ENCODE measurements at regions not wholly inside any gene's neighbourhood (a gene's known extent, or its start where the extent isn't known, plus 50 kb on each side); places are given as distances from the start of the nearest gene placed in this dataset.

DNA sequence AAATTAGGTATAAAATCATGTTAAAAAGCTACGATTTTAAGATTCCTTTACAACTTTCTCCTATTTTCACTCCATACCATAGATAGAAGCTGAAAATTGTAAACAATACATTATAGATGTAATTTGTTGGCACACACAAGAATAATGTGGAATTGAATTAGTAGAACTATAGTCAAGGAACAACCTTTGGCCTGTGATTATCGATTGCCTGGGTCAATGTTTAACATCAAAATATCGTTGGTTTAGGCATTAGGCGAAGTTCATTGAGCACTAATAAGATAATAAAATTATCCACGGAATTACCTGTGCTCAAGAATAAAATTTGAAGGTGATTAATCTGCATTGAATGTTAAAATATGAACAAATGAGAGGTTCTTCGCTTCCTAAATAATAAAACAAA lies 455.1 kb upstream of the ZP4 start:
- Histone ChIP-seq H3K4me3 (ENCODE audit: low read depth, low read length) (no peak overlapping the region), H3K27me3 (ENCODE audit: control insufficient read depth, insufficient read depth, low read length) (no peaks in the 10 kb centered on the region), H3K36me3 (ENCODE audit: control insufficient read depth, insufficient read depth, low read length) (no peaks in the 10 kb centered on the region)
- TF ChIP-seq, protein P1, sequence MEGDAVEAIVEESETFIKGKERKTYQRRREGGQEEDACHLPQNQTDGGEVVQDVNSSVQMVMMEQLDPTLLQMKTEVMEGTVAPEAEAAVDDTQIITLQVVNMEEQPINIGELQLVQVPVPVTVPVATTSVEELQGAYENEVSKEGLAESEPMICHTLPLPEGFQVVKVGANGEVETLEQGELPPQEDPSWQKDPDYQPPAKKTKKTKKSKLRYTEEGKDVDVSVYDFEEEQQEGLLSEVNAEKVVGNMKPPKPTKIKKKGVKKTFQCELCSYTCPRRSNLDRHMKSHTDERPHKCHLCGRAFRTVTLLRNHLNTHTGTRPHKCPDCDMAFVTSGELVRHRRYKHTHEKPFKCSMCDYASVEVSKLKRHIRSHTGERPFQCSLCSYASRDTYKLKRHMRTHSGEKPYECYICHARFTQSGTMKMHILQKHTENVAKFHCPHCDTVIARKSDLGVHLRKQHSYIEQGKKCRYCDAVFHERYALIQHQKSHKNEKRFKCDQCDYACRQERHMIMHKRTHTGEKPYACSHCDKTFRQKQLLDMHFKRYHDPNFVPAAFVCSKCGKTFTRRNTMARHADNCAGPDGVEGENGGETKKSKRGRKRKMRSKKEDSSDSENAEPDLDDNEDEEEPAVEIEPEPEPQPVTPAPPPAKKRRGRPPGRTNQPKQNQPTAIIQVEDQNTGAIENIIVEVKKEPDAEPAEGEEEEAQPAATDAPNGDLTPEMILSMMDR (IDR thresholded peaks at IDR 0.05; ENCODE audit: insufficient read depth, low read length, poor library complexity, severe bottlenecking), result no peak
- no peak for DNase-seq (ENCODE audit: low read depth)

DNA sequence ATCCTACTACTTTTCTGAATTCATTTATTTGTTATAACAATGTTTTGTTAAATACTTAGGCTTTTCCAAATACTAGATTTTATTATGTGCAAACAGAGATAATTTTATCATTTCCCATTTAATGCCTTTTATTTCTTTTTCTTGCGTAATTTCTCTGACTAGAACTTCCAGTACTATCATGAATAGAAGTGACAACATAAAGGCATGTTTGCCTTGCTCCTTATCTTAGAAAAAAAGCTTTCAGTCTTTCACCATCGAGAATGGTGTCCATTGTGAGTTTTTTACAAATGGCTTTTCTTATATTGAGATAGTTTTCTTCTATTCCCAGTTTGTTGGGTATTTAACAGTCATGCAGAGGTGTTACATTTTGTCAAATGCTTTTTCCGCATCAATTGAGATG lies 453.1 kb upstream of the ZP4 start:
- Histone ChIP-seq H3K36me3 (ENCODE audit: control insufficient read depth, insufficient read depth, low read length) (no peaks in the 10 kb centered on the region), H3K4me3 (ENCODE audit: low read depth, low read length) (no peak overlapping the region), H3K27me3 (ENCODE audit: control insufficient read depth, insufficient read depth, low read length) (no peaks in the 10 kb centered on the region)
- DNase-seq (ENCODE audit: low read depth), result no peak
- TF ChIP-seq, protein P1 (IDR thresholded peaks at IDR 0.05; ENCODE audit: insufficient read depth, low read length, poor library complexity, severe bottlenecking), result no peak

DNA sequence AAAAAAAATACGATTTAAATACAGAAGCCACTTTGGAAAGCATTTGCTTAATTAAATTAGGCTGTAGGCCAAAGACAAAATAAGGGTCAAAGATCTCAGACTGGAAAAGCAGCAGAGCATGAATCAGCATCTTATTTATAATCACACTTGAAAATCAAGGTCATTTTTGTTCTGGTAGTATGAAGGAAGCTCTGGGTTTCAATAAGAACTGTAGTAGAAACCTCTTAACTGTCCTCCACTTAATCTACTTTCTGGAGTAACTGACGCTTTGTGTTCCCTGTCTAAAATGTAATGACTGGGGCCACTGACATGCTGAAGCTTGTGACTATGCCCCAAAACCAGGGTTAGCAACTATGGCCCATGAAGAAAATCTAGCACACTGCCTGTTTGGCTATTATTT lies 450.7 kb upstream of the ZP4 start:
- TF ChIP-seq, protein P1 (IDR thresholded peaks at IDR 0.05; ENCODE audit: insufficient read depth, low read length, poor library complexity, severe bottlenecking), result no peak
- no peaks in the 10 kb centered on the region for H3K36me3 ChIP-seq (ENCODE audit: control insufficient read depth, insufficient read depth, low read length)
- no peaks in the 10 kb centered on the region for H3K27me3 ChIP-seq (ENCODE audit: control insufficient read depth, insufficient read depth, low read length)
- no peak overlapping the region for H3K4me3 ChIP-seq (ENCODE audit: low read depth, low read length)
- no peak for DNase-seq (ENCODE audit: low read depth)

DNA sequence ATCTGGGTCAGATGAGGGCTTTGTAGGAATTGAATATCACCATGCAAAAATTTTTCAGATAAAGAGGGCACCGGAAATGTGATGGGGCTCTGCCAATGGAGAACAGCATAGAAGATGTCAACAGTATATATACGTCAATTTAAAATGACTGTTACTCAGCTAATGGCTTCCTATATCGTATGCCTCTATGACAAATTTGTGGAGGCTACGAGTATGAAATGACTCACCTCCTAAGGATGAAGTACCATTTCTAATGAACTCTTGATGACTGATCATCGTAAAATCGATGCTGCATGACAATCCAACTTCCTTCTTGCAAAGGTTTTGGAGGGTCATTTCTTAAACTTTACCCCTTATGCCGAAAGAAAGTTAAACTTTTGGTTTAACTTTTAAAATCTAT lies 450.3 kb upstream of the ZP4 start:
- no peaks in the 10 kb centered on the region for H3K27me3 ChIP-seq (ENCODE audit: control insufficient read depth, insufficient read depth, low read length)
- no peak for DNase-seq (ENCODE audit: low read depth)
- TF ChIP-seq, protein P1 (IDR thresholded peaks at IDR 0.05; ENCODE audit: insufficient read depth, low read length, poor library complexity, severe bottlenecking), result no peak

DNA sequence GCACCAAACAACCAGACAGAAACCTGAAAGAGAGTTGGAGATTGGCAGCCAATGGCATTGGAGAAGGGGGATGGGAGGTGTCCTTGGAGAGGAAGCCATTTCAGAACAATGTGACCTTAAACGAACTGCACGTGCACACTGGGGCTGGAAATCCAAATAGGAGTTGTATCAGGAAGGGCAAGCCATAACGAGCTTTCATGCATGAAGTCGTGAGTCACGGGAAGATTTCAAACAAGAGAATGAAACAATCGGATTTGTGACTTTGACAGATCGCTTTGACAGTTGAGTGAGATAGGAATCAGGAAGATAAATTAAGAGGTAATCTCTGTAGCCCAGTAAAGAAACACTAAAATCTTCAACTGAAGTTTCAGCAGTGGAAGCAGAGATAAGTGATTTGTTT lies 445.8 kb upstream of the ZP4 start:
- H3K36me3 ChIP-seq (ENCODE audit: control insufficient read depth, insufficient read depth, low read length), result no peaks in the 10 kb centered on the region
- no peak overlapping the region for H3K4me3 ChIP-seq (ENCODE audit: low read depth, low read length)
- TF ChIP-seq, protein P1 (IDR thresholded peaks at IDR 0.05; ENCODE audit: insufficient read depth, low read length, poor library complexity, severe bottlenecking), result no peak
- H3K27me3 ChIP-seq (ENCODE audit: control insufficient read depth, insufficient read depth, low read length), result no peaks in the 10 kb centered on the region
- no peak for DNase-seq (ENCODE audit: low read depth)

More for the DNA sequence above, 450.3 kb upstream of the ZP4 start:
- H3K36me3 ChIP-seq (ENCODE audit: control insufficient read depth, insufficient read depth, low read length), result no peaks in the 10 kb centered on the region
- no peak overlapping the region for H3K4me3 ChIP-seq (ENCODE audit: low read depth, low read length)

DNA sequence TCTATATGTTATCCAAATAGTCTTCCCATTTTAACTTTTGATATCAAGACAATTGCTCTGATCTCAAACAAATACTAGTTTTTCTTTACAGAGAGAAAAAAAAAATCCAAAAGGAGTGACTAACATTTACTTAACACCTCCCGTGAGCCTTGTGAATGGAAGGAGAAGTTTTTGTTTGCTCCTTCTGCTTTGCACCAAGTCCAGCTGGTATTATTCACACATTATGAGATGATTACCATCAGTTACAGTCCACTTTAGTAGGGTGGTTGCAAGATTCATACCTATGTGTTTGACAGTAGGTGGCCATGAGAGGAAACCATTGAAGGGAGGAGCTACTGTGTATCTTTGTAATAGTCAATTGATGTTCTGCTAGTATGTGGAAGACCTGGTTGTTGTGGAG lies 443.4 kb upstream of the ZP4 start:
- Histone ChIP-seq H3K27me3 (ENCODE audit: control insufficient read depth, insufficient read depth, low read length) (no peaks in the 10 kb centered on the region), H3K36me3 (ENCODE audit: control insufficient read depth, insufficient read depth, low read length) (no peaks in the 10 kb centered on the region), H3K4me3 (ENCODE audit: low read depth, low read length) (no peak overlapping the region)
- TF ChIP-seq, protein P1 (IDR thresholded peaks at IDR 0.05; ENCODE audit: insufficient read depth, low read length, poor library complexity, severe bottlenecking), result no peak
- DNase-seq (ENCODE audit: low read depth), result no peak

Measured in kidney epithelial cell (primary cell).